Kidney capillary endothelial cell (primary cell): ENCODE measurements at regions not wholly inside any gene's neighbourhood (a gene's known extent, or its start where the extent isn't known, plus 50 kb on each side); places are given as distances from the start of the nearest gene placed in this dataset.

Experiments used
- DNase-seq: peaks from one replicate; pipeline ENCODE4 v3.0.0-alpha.2; 2018; ENCODE audit warnings: low spot score

DNA sequence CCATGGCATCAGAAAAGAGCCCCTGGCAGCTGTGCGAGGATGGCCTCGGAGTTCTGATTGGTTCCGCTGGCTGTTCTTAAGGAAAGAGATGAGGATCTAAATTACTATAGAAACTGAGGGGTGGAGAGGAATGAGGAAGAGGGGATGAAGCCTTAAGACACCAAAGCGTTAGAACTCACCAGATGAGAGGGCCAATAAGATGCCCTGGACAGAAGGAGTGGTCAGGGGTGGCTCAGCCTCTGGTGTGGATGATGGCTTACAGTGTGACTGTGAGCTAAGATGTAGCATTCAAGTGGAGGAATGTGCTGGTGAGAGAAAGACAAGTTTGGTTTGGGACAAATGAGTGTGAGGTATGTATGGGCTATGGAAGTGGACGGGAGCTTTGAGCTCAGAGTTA lies 97.8 kb downstream of the ZFP36L2 start:
- DNase-seq = no peak

DNA sequence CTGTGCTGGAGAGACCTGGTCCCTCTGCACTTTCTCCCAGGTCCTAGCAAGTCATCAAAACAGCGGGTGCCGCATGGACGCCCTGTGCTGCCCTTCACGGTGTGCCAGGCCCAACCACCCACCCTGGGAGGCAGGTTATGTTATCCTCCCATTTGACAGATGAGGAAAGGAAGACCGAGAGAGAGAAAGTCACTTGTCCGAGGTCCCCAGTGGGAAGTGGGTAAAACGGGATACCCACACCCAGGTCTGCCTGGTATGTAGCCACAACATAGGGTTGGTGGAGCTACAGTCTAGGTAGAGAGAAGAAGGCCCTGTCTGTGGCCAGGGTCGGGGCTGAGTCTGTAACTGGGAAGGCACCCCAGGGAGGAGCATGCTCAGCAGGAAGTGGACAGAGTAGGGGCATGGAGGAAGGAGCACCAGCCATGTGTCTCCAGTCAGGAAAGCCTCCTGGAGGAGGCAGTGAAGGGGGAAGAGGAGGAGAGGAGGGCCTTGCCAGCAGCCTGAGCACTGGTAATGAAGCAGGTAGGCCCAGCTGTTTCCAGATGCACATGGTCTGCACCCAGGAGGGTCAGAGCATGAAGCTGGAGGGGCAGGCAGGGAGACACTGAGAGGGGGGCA lies 98.4 kb downstream of the ZFP36L2 start:
- no peak for DNase-seq

DNA sequence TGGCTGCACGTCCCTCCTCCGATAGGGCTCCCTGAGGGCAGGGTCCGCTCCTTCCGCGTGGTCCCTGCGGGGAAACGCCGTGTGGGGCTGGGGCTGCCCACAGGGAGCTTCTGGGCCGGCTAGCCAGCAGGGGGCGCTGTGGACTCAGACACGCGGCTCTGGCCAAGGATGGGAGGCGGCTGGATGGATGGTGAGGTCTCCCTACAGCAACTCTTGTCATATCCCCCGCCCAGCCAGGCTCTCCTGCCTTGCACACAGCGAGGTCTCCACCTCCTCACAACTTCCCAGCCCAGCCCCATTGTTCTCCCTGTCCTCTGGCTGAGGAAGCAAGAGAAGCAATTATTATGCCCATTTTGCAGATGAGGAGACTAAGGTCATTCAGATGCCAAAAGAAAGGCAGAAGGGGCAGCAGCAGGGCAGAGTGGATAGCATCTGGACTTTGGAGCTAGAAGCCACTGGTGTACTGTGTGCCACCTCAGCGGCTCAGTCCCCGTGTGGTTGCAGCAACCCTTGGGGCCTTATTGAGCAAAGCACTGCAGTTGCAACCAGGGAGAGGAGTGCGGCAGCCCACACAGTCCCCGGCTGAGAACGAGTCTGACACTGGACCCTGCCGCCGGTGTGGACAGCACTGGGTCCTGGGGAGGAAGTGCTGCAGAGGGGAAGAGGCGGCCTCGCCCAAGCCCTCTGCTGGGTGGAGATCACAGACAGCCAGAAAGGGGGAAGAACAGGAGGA lies 99.0 kb downstream of the ZFP36L2 start:
- DNase-seq = no peak

DNA sequence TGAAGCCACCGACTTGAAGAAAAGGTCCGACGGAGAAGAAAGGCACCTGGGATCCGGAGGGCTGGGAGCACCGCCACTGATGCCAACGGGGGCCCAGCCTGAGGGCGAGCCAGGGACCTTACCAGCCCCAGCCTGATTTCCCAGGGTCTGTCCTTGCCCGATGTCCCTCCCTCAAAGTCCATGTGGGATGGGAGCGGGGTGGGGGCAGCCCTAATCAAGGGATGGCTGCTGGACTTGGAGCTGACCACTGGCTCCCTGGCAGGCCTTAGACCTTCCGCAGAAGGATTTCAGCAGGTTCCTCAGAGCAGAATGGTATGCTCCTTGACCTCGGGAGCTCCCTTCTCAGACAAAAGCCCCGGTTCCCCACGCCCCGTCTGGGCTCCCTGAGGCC lies 99.6 kb downstream of the ZFP36L2 start:
- DNase-seq = no peak

DNA sequence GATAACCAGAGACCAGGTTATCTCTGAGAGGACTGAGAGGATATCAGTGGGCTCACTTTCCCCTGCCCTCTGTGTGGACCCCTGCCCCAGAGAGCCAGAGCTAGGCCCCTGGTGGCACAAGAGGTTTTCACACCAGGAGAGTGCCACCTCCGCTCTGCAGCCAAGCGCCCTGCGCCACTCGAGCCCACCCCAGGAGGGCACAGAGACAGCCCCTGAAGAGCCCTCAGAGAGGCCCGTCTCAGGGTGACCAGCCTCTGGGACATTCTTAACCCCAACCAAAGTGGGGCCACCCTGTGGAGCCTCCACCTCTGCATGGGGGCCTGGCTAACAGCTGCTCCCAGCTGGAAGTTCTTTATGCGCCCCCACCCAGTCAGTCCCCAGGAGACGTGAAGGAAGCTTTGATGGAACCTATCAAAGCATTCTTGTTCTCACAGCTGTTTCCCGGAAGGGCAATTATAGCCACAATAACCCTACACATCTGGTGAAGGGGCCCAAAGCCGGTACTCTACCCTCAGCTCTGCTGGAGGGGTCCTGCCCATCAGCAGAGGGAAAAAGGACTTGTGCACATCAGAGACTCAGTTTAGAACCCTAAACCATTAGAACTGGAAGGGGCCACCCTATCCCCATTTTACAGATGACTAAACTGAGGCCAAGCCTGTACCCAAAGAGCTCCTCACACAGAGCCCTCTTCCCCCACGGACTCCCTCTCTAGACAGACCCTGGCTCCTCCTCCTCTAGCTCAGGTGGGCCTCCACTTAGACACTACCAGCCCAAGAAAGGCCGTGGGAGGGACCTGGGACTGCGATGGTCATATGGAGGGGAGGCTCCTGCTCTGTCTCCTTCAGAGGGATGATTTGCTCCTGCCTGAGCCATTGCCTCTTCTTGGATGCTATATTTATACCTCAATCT lies 101.1 kb downstream of the ZFP36L2 start:
- no peak for DNase-seq

DNA sequence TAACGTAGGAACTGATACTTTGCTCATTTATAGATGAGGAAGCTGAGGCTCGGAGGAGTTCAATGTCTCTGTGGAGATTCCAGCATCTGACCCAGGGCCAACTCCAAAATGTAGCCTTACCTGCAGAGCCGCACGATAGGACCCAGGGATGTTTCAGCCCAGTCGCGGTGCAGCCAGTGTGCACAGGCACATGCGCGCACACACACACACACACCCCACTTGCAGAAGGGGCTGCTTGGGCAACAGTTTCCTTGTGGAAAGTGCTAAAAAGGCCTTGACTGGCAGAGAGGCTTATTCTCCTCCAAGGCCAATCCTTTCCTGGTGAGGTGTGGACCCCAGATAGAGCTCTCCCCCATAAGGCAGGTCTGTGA lies 101.7 kb downstream of the ZFP36L2 start:
- DNase-seq = no peak

DNA sequence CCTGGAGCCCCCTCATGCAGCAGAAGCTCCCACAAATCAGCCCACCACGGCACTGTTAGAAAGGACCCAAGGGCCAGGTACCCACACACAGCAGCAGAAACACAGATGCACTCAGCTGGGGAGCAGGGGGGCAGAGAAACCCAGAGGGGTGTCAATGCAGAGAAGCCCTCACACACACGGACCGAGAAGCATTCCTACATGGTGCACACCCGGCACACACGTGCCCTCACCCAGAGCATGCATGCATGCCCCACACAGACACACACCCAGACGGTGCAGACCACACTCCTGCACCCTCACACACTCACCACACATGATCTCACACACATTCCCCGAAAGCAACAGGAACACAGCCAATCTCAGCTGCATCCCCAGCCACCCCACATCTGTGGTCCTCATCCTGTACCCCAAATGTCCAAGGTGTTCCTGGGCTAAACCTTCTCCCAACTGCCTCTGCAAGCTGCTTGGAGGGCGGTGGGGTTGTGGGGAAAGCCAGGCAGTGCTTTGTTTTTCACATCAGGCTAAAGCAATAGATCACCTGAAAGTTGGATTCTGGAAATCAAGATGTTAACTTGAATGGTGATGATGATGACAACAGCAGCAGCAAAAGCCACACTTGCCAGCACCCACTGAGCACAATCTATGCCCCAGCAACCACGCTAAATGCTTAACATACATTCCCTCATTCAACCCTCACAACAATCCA lies 102.3 kb downstream of the ZFP36L2 start:
- no peak for DNase-seq

DNA sequence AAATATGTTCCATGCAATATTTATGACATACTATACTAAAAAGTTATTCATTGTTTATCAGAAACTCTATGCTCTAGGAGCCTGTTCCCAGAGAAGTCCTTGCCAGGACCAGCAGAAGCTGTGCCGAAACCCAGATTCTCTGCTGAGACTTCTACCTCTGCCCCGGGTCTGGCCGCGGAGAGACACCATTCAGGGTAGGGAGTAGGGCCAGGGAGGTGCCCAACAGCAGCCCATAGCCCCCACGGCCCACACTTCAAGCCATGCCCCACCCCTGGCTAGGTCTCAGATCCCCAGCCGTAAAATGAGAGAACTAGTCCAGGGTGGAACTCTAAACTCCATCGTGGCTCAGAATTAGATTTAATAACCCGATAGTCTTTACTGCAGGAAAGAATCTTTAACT lies 102.9 kb downstream of the ZFP36L2 start:
- DNase-seq = no peak

DNA sequence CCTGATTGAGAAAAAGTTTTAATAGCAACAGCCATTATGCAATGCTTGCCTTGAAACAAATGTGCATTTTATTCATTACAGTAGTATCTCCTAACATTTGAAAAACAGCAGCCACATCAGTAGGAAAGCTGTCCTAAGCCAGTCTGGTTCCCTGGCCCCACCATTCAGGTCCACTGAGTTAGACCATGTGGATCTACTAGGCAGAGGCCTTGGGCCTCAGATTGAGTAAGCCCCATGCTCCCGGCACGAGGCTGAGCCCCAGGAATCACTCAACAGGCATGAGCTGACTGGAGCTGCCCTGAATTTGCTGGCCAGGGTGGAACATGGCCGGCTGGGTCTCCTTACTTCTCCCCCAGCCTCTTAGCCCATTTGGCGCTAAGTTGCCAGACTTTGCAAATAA lies 103.4 kb downstream of the ZFP36L2 start:
- DNase-seq = no peak

DNA sequence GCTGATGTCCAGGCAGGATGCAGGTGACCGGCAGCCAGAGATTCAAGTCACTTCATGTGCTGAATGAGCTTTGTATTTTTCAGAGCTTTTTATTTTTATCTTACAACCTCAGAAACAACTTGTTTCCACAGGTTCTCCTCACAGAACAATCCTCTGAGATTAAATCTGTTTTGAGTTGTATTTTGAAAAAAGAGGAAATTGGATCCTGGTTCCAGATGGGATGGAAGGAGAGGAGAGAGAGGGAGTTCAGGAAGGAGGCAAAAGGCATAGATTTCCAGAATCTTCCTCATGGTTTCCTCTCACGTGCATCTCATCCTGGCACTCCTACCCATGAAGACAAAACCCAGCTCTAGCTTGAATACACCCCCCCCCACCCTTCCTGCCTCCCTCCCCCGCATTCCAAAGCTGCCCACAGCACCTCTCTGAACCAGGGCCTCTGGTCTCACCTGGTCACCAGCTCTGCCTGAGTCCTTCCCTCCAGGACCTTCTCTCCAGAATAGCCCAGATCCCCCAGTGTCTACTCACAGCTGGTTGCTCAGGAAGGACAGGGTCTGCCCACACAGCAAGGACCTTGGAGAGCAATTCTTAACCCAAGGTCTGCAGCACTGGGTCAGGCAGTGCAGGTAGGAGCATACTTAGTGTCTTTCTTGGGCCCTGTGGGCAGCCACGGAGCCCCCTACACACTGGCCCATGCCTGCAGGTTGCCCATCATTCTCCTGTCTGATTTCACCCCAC lies 104.7 kb downstream of the ZFP36L2 start:
- DNase-seq = no peak

DNA sequence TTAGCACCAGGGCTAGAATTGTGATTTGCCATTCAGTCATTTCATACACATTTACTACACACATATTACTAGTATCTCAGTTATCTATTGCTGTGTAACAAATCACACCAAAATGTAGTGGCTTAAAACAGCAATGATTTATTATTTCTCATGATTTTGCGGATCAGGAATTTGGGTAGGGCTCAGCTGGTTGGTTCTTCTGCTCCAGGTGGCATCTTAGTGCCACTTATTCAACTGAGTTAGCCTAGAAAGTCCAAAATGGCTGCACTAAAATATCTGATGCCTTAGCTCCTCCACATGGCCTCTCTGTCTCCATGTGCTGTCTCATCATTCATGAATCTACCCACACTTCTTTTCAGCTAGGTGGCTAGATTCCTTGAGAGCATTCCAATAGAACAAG lies 107.1 kb downstream of the ZFP36L2 start:
- no peak for DNase-seq

DNA sequence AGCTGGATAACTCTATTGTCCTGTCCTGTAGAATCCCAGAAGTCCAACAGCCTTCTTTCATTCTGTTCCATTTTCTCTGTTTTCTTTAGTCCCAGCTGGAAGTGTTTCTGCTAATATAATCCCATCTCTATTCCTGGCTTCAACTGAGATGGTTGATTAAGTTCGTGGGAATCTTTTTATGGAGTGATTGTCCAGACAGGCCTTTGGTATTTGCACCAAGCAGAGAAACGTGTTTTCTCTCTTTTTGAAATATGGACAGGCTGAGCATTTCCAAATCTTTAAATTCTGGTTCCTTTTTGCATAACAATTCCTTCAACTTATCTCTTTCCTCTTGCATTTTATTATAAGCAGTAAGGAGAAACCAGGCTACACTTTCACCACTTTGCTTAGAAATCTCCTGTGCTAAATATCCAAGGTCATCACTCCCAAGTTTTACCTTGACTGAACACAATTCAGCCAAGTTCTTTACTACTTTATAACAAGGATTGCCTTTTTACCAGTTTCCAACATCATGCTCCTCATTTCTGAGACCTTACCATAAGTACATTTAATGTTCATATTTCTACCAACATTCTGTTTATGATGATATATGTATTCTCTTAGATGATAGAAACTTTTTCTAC lies 108.8 kb downstream of the ZFP36L2 start:
- DNase-seq = no peak

DNA sequence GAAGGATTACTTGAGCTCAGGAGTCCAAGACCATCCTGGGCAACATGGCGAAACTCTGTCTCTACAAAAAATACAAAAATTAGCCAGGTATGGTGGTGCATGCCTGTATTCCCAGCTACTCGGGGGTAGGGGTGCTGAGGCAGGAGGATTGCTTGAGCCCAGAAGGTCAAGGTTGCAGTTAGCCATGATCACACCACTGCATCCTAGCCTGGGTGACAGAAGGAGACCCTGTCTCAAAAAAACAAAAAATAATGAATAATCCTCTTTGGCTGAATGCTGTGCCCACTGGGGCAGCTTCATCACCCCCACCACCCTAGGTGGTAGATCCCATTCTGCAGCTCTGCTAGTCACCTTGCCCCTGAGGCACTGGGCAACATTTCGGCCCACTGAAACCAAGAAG lies 109.4 kb downstream of the ZFP36L2 start:
- DNase-seq = no peak

DNA sequence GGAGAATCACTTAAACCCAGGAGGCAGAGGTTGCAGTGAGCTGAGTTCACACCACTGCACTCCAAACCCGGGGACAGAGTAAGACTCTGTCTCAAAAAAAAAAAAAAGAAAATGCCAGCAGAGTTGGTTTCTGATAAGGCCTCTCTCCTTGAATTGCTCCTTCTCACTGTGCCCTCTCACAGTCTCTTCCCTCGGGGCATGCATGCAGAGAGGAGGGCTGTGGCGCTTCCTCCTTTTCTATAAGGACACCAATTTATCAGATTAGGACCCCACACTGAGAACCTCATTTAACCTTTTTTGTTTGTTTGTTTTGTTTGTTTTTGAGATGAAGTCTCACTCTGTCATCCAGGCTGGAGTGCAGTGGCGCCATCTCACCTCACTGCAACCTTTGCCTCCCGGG lies 110.5 kb downstream of the ZFP36L2 start:
- no peak for DNase-seq

DNA sequence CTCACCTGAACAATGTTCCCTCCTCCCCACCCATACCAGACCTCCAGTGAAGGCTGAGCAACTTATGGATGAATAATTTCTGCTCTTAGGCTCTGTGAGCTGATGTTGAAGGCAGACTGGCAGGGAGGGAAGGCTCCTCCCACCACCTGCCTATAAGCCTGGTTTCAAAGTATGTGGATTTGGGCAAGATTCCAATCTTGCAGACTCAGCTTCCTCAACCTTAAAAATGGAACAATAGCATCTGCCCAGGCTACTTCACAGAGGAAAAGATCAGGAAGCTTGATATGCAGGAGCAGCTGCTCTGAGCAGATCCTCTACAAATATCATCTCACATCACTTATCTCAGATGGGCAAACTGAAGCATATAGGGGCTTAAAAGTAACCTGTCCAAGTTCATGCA lies 112.2 kb downstream of the ZFP36L2 start:
- DNase-seq = peak; percentile 95

DNA sequence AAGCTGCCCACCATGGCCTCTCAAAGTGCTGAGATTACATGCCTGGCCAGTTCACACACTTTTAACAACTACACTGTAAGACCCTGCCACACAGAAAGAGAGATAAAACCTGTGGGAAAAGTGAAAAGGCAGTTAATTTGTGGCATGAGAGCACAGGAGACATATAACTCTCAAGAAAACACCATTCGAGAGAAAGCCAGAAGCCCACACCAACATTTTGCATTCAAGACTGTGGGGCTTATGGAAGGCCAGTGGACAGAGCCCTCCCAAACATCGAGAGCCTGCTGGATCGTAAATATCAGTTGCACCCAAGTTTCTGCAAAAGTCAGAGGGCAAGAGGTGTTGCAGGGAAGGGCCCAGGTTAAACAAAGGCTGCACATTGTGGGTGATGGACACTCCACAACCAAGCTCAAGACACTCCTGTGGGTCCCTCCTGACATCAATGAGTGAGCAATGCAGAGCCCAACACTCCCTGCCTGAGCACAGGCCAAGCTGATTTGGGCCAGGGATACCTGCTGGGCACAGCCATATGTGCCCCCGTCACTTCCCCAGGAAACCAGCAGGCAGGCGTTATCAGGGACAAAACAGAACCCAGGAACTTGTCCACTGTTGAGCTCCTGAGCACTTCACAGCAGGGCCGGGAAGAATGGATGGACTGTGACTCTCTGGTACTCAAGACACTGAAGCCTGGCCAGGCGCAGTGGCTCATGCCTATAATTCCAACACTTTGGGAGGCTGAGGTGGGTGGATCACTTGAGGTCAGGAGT lies 114.4 kb downstream of the ZFP36L2 start:
- DNase-seq = no peak

DNA sequence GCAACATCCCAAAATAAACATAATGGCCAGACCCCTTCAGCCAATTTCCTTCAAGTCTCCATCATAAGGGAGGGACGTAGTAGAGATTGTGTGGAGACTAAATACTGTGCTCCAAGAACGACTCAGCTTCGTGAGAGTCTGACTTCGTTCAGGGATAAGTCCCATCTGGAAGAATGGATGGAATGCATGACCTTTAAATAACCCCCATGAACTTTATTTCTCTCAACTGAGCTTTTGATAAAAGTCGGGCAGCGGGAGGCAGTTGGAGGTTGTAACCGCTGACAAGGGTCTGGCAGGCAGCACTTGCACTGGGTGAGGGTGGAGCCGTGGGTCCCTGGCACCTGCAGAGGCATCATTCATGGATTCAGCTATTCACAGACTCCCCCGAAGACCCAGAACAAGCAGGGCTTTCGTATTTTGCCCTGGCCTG lies 115.9 kb downstream of the ZFP36L2 start:
- DNase-seq = no peak

DNA sequence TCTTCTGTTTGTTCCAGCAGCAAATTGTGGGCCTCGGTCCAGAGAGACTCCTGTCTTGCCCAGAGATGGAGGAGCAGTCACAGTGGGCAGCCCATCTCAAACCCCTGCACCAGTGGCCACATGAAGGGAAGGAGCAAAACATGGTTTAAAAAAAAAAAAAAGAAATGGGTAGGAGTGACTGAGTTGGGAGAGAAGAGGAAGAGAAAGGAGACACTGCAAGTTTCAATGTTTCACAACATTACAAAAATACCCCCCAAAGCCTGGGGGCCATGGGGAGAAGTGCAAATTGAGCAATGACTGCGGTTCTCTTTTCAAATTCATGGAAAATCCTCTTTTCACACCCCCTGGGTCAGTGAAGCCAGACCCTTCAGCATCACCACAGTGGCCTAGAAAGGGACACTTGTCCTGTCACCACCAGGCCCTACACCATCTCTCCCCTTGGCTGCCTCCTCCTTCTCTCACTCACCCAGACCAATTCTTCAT lies 117.1 kb downstream of the ZFP36L2 start:
- DNase-seq = no peak

DNA sequence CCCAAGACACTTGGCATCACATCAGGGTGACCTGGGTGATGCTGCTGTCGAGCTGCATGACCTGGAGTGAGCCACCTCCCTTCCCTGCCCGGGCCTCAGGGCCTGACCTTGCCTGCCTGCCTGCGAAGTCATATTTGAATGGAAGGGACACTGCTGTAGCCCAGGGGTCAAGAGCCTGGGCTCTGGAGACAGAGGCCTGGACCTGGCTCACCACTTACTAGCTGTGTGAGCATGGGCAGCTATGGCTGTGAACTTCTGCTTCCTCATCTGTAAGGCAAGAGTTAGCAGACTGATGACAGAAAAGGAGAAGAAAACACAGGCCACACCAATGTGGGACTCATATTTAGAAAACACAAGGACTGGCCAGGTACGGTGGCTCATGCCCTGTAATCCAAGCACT lies 118.7 kb downstream of the ZFP36L2 start:
- no peak for DNase-seq
